ENCODE measurements at regions not wholly inside any gene's neighbourhood (a gene's known extent, or its start where the extent isn't known, plus 50 kb on each side); places are given as distances from the start of the nearest gene placed in this dataset.

DNA sequence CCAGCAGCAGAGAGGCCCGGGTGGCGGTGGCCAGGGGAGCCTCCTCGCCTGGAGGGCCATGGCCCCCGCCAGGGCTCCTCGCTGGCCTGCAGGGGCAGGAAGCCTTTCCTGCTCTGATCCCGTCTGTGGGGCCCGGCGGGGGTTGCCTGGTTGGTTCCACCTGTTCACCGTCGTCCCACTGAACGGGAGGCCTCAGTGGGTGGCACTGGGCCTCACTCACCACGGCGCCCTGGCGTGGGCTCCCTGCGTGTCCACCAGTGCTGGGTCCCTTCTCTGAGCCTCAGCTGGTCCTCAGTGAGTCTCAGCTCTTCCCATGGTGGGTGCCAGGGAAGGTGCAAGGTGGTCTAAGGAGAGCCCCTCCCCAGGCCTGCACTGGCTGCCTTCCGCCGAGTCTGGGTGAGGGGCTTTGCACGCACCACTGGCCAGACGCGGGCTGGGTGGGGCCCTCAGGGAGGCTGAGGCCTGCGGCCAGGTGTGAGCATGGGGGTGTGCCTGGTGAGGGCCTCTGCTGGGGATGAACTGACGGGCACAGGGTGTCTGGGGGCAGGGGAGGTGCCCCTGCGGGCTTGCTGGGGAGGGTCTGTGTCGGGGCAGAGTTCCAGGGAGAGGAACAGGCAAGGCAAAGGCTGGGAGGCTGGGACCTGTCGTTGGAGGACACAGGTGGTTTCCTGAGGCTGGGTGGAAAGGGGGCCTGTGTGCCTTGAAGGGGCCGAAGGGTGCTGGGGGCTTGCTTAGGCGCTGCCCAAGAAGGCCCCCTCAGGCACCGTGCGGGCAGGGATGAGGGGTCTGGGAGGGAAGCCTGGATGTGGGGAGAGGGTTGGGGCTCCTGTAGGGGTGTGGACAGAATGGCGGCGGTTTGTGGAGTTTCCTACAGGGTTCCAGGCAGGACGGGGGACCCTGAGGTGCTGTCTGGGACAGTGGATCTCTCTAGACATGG is 339.8 kb downstream of the TMEM121 start:
- Histone ChIP-seq H3K4me3 (ENCODE audit: low read depth, low read length) (no peak overlapping the region), H4K91ac (ENCODE audit: low read depth, low read length) (no peak overlapping the region), H3K4me2 (ENCODE audit: low read length) (no peak overlapping the region), H3K4ac (ENCODE audit: low read depth, low read length) (no peak overlapping the region), H2AFZ (ENCODE audit: insufficient read depth, low read length, poor library complexity) (no peak overlapping the region), H2BK12ac (ENCODE audit: low read length) (no peak overlapping the region), H4K12ac (ENCODE audit: low read depth, low read length) (no peak overlapping the region), H3K27me3 (ENCODE audit: insufficient read depth, low read length) (no peaks in the 10 kb centered on the region), H3K18ac (ENCODE audit: low read length) (no peak overlapping the region), H2BK5ac (ENCODE audit: low read depth, low read length, poor library complexity) (no peak overlapping the region), H3K79me1 (ENCODE audit: low read length) (no peaks in the 10 kb centered on the region), H3K9ac (ENCODE audit: low read length) (no peak overlapping the region), H3K36me3 (ENCODE audit: control insufficient read depth in 1 of 2, insufficient read depth in 2 of 2, low read length in 2 of 2) (no peaks in the 10 kb centered on the region), H2BK120ac (ENCODE audit: insufficient read depth, low read length, poor library complexity) (no peak overlapping the region), H3K14ac (ENCODE audit: low read length) (no peak overlapping the region), H3K27ac (ENCODE audit: low read depth, low read length) (no peak overlapping the region), H3K9me3 (ENCODE audit: insufficient read depth, low read depth, low read length) (peaks cover 57% of the 10 kb centered on the region), H3K23ac (ENCODE audit: low read length) (no peak overlapping the region), H3K4me1 (ENCODE audit: control insufficient read depth in 1 of 2, insufficient read depth in 2 of 2, low read length in 2 of 2) (no peaks in the 10 kb centered on the region), H4K8ac (ENCODE audit: low read depth, low read length) (no peak overlapping the region), H3K79me2 (ENCODE audit: control insufficient read depth, insufficient read depth, low read length, poor library complexity) (no peaks in the 10 kb centered on the region), H2AK5ac (ENCODE audit: low read length) (no peak overlapping the region)
- WGBS (ENCODE audit: extremely low coverage, insufficient coverage, insufficient read length): no CpG with 5 or more reads among the region's 32 CpGs
- no peak for DNase-seq

DNA sequence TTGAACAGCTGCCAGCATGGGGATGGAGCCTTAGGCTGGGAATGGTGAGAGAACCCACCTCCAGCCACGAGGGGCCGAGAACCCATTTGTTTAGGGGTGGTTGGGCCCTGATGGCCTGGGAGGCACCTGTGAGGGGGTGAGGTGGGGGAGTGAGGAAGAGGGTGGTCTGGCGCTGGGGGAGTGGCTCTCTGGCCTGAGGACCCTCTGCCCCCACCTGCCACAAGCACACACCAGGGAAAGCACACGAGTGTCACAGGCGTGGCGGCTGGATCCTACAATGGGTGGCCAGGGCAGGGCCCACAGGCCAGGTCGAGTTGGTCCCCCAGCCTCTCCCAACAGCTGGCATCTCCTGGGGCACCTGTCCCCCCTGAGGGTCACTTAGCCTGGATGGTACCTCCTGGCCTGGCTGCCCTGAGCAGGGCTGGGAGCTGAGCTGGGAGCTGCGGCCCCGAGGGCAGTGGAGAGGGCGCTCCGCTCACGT is 340.5 kb downstream of the TMEM121 start:
- H2AK5ac ChIP-seq (ENCODE audit: low read length): no peak overlapping the region
- H3K18ac ChIP-seq (ENCODE audit: low read length): no peak overlapping the region
- no CpG with 5 or more reads among the region's 12 CpGs for WGBS (ENCODE audit: extremely low coverage, insufficient coverage, insufficient read length)

DNA sequence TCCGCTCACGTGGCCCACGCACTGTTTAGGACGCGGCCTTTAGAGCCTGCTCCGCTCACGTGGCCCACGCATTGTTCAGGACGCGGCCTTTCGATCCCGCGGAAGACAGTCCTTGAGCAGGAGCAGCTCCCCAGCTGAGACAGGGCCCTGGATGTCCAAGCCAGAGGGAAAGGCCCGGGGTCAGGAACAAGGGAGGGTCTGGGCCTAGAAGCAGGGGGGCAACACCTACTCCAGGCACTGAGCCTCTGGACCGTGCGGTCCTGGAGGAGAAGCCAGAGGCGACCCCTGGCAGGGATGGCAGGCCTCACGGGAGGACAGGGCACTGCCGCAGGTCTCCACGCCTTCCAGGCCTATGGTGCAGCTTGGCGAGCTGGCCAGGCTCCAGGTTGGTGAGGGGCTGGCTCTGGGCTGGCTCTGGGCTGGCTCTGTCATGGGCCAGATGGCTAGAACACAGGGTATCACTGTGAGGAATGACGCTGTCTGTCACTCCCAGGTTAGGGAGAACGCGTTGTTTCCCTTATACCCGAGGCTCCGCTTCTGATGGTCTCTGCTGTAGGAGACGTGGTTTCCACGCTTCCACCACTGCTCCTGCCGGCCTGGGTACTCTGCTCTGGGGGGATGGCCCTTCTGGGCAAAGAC is 341.7 kb downstream of the TMEM121 start:
- Histone ChIP-seq H3K4me2 (ENCODE audit: low read length) (no peak overlapping the region), H3K27me3 (ENCODE audit: insufficient read depth, low read length) (no peaks in the 10 kb centered on the region), H3K9me3 (ENCODE audit: insufficient read depth, low read depth, low read length) (peaks cover 49% of the 10 kb centered on the region), H3K4me3 (ENCODE audit: low read depth, low read length) (peak overlapping the region; percentile 36), H2BK5ac (ENCODE audit: low read depth, low read length, poor library complexity) (no peak overlapping the region), H3K36me3 (ENCODE audit: control insufficient read depth in 1 of 2, insufficient read depth in 2 of 2, low read length in 2 of 2) (no peaks in the 10 kb centered on the region), H3K18ac (ENCODE audit: low read length) (no peak overlapping the region), H2AK5ac (ENCODE audit: low read length) (no peak overlapping the region), H3K4me1 (ENCODE audit: control insufficient read depth in 1 of 2, insufficient read depth in 2 of 2, low read length in 2 of 2) (no peaks in the 10 kb centered on the region), H3K14ac (ENCODE audit: low read length) (no peak overlapping the region), H4K8ac (ENCODE audit: low read depth, low read length) (no peak overlapping the region), H3K79me1 (ENCODE audit: low read length) (no peaks in the 10 kb centered on the region), H4K12ac (ENCODE audit: low read depth, low read length) (no peak overlapping the region), H3K23ac (ENCODE audit: low read length) (no peak overlapping the region), H3K79me2 (ENCODE audit: control insufficient read depth, insufficient read depth, low read length, poor library complexity) (no peaks in the 10 kb centered on the region), H3K4ac (ENCODE audit: low read depth, low read length) (no peak overlapping the region), H3K27ac (ENCODE audit: low read depth, low read length) (no peak overlapping the region), H2BK120ac (ENCODE audit: insufficient read depth, low read length, poor library complexity) (no peak overlapping the region), H2BK12ac (ENCODE audit: low read length) (no peak overlapping the region), H4K91ac (ENCODE audit: low read depth, low read length) (no peak overlapping the region), H2AFZ (ENCODE audit: insufficient read depth, low read length, poor library complexity) (no peak overlapping the region), H3K9ac (ENCODE audit: low read length) (no peak overlapping the region)
- DNase-seq: no peak
- WGBS (ENCODE audit: extremely low coverage, insufficient coverage, insufficient read length): no CpG with 5 or more reads among the region's 29 CpGs

More for the DNA sequence above, 340.5 kb downstream of the TMEM121 start:
- H3K4me2 ChIP-seq (ENCODE audit: low read length): no peak overlapping the region
- H3K14ac ChIP-seq (ENCODE audit: low read length): no peak overlapping the region
- no peak overlapping the region for H3K4ac ChIP-seq (ENCODE audit: low read depth, low read length)
- H3K27me3 ChIP-seq (ENCODE audit: insufficient read depth, low read length): no peaks in the 10 kb centered on the region
- no peak overlapping the region for H3K9ac ChIP-seq (ENCODE audit: low read length)
- H2BK12ac ChIP-seq (ENCODE audit: low read length): no peak overlapping the region
- no peak overlapping the region for H4K12ac ChIP-seq (ENCODE audit: low read depth, low read length)
- H2AFZ ChIP-seq (ENCODE audit: insufficient read depth, low read length, poor library complexity): no peak overlapping the region
- H3K79me2 ChIP-seq (ENCODE audit: control insufficient read depth, insufficient read depth, low read length, poor library complexity): no peaks in the 10 kb centered on the region
- no peak overlapping the region for H3K27ac ChIP-seq (ENCODE audit: low read depth, low read length)
- H3K9me3 ChIP-seq (ENCODE audit: insufficient read depth, low read depth, low read length): peaks cover 56% of the 10 kb centered on the region
- H4K91ac ChIP-seq (ENCODE audit: low read depth, low read length): no peak overlapping the region
- H2BK120ac ChIP-seq (ENCODE audit: insufficient read depth, low read length, poor library complexity): no peak overlapping the region
- no peaks in the 10 kb centered on the region for H3K36me3 ChIP-seq (ENCODE audit: control insufficient read depth in 1 of 2, insufficient read depth in 2 of 2, low read length in 2 of 2)
- H3K4me1 ChIP-seq (ENCODE audit: control insufficient read depth in 1 of 2, insufficient read depth in 2 of 2, low read length in 2 of 2): no peaks in the 10 kb centered on the region
- no peak overlapping the region for H2BK5ac ChIP-seq (ENCODE audit: low read depth, low read length, poor library complexity)
- H4K8ac ChIP-seq (ENCODE audit: low read depth, low read length): no peak overlapping the region
- no peaks in the 10 kb centered on the region for H3K79me1 ChIP-seq (ENCODE audit: low read length)
- no peak overlapping the region for H3K4me3 ChIP-seq (ENCODE audit: low read depth, low read length)
- no peak for DNase-seq
- H3K23ac ChIP-seq (ENCODE audit: low read length): no peak overlapping the region

DNA sequence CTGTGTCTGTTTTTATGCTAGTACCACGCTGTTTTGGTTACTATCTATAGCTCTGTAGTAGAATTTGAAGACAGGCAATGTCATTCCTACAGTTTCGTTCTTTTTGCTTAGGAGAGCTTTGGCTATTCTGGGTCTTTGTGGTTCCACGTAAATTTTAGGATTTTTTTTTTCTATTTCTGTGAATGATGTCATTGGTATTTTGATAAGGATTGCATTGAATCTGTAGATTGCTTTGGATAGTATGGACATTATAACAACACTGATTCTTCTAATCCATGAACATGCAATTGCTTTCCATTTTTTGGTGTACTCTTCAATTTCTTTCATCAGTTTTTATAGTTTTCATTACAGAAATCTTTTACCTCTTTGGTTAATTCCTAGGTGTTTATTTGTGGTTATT is 345.2 kb downstream of the TMEM121 start:
- no peak overlapping the region for H2BK120ac ChIP-seq (ENCODE audit: insufficient read depth, low read length, poor library complexity)
- H4K8ac ChIP-seq (ENCODE audit: low read depth, low read length): no peak overlapping the region
- no peak for DNase-seq
- H3K18ac ChIP-seq (ENCODE audit: low read length): no peak overlapping the region
- H2AK5ac ChIP-seq (ENCODE audit: low read length): no peak overlapping the region
- H3K4me2 ChIP-seq (ENCODE audit: low read length): no peak overlapping the region
- no peak overlapping the region for H4K91ac ChIP-seq (ENCODE audit: low read depth, low read length)
- H3K9me3 ChIP-seq (ENCODE audit: insufficient read depth, low read depth, low read length): peaks cover 17% of the 10 kb centered on the region
- no peaks in the 10 kb centered on the region for H3K36me3 ChIP-seq (ENCODE audit: control insufficient read depth in 1 of 2, insufficient read depth in 2 of 2, low read length in 2 of 2)
- no peak overlapping the region for H2AFZ ChIP-seq (ENCODE audit: insufficient read depth, low read length, poor library complexity)
- no peak overlapping the region for H2BK5ac ChIP-seq (ENCODE audit: low read depth, low read length, poor library complexity)
- H3K4me3 ChIP-seq (ENCODE audit: low read depth, low read length): no peak overlapping the region
- no peak overlapping the region for H3K14ac ChIP-seq (ENCODE audit: low read length)
- H3K4ac ChIP-seq (ENCODE audit: low read depth, low read length): no peak overlapping the region
- no peak overlapping the region for H3K27ac ChIP-seq (ENCODE audit: low read depth, low read length)
- no peak overlapping the region for H4K12ac ChIP-seq (ENCODE audit: low read depth, low read length)
- no peaks in the 10 kb centered on the region for H3K4me1 ChIP-seq (ENCODE audit: control insufficient read depth in 1 of 2, insufficient read depth in 2 of 2, low read length in 2 of 2)
- no peaks in the 10 kb centered on the region for H3K79me2 ChIP-seq (ENCODE audit: control insufficient read depth, insufficient read depth, low read length, poor library complexity)
- no CpG with 5 or more reads among the region's 3 CpGs for WGBS (ENCODE audit: extremely low coverage, insufficient coverage, insufficient read length)
- H3K9ac ChIP-seq (ENCODE audit: low read length): no peak overlapping the region
- no peaks in the 10 kb centered on the region for H3K27me3 ChIP-seq (ENCODE audit: insufficient read depth, low read length)
- H3K23ac ChIP-seq (ENCODE audit: low read length): no peak overlapping the region
- no peaks in the 10 kb centered on the region for H3K79me1 ChIP-seq (ENCODE audit: low read length)
- no peak overlapping the region for H2BK12ac ChIP-seq (ENCODE audit: low read length)
